HEK293 (cell line): ENCODE measurements at regions not wholly inside any gene's neighbourhood (a gene's known extent, or its start where the extent isn't known, plus 50 kb on each side); places are given as distances from the start of the nearest gene placed in this dataset.

Source experiments
- CTCF ChIA-PET: fragments of 350-600 bp; formaldehyde crosslinking; extraction: SDS; loops from one replicate; lab custom pipeline; 2021; ENCODE audit warnings: antibody characterized with exemption; lab: Yijun Ruan, JAX
- POLR2A ChIA-PET: fragments of 300-600 bp; formaldehyde crosslinking; extraction: SDS; loops from one replicate; lab custom pipeline; 2020; ENCODE audit warnings: antibody characterized with exemption, inconsistent platforms; lab: Yijun Ruan, JAX
- H3K27ac ChIP-seq: fragments of 200-500 bp; sonication (Bioruptor generic); 2 replicates; pipeline ENCODE4 v1.5.1; 2014; ENCODE audit warnings: low read depth, low read length, control low read depth, inconsistent platforms; ENCODE audit errors: extremely low read depth
- H3K36me3 ChIP-seq, 2 experiments: fragments of 200-500 bp in 1 of 2; sonication (Bioruptor generic) in 1 of 2; 1 replicate in 1 of 2; 2 replicates in 1 of 2; pipeline ENCODE4 v1.5.1; 2014 to 2017; ENCODE audit warnings: inconsistent platforms in 2 of 2, low read length in 2 of 2; ENCODE audit not compliant: control insufficient read depth in 2 of 2, insufficient read depth in 1 of 2
- H3K4me1 ChIP-seq: fragments of 200-500 bp; sonication (Bioruptor generic); 2 replicates; pipeline ENCODE4 v1.5.1; 2014; ENCODE audit warnings: mild to moderate bottlenecking, low read length, inconsistent platforms; ENCODE audit not compliant: control insufficient read depth, insufficient read depth
- H3K4me3 ChIP-seq: 2 replicates; pipeline ENCODE4 v1.5.1; 2011; ENCODE audit warnings: low read depth, mild to moderate bottlenecking, control low read depth, low read length, moderate library complexity
- H3K9me3 ChIP-seq: fragments of 200-500 bp; sonication (Bioruptor generic); 2 replicates; pipeline ENCODE4 v1.5.1; 2014; ENCODE audit warnings: low read depth, low read length, inconsistent platforms; ENCODE audit not compliant: control insufficient read depth, insufficient read depth
- BCL6B ChIP-seq: fragments of 450-650 bp; formaldehyde crosslinking; IDR thresholded peaks from 2 replicates; pipeline ENCODE4 v1.5.1; 2017; ENCODE audit warnings: missing biosample characterization, missing genetic modification characterization
- HOXD13 ChIP-seq: sonication (generic); formaldehyde crosslinking; IDR thresholded peaks from 2 replicates; pipeline ENCODE4 v1.8.0; 2022; ENCODE audit warnings: missing genetic modification reagents, borderline replicate concordance
- REPIN1 ChIP-seq: fragments of 450-650 bp; formaldehyde crosslinking; IDR thresholded peaks from 2 replicates; pipeline ENCODE4 v1.5.1; 2017; ENCODE audit warnings: missing biosample characterization, missing genetic modification characterization, low read depth
- ZBTB49 ChIP-seq: fragments of 450-650 bp; formaldehyde crosslinking; IDR thresholded peaks from 2 replicates; pipeline ENCODE4 v1.5.1; 2016; ENCODE audit warnings: missing biosample characterization, missing genetic modification characterization, low read depth
- ZNF174 ChIP-seq: fragments of 450-650 bp; formaldehyde crosslinking; IDR thresholded peaks from 2 replicates; pipeline ENCODE4 v1.5.0; 2017; ENCODE audit warnings: missing biosample characterization, mild to moderate bottlenecking, missing genetic modification characterization
- ZNF202 ChIP-seq: fragments of 450-650 bp; formaldehyde crosslinking; IDR thresholded peaks from 2 replicates; pipeline ENCODE4 v1.5.1; 2016; ENCODE audit warnings: missing biosample characterization, missing genetic modification characterization, borderline replicate concordance
- ZNF274 ChIP-seq, 2 experiments: fragments of 200-500 bp in 1 of 2; fragments of 450-650 bp in 1 of 2; sonication (Bioruptor generic) in 1 of 2; formaldehyde crosslinking in 1 of 2; IDR thresholded peaks; 2 replicates each; pipeline versions ENCODE4 v1.5.1 to v1.6.1; 2014 to 2016; ENCODE audit warnings: borderline replicate concordance in 1 of 2, inconsistent platforms in 1 of 2, low read length in 1 of 2, missing biosample characterization in 1 of 2, missing genetic modification characterization in 1 of 2
- ZNF391 ChIP-seq: fragments of 450-650 bp; formaldehyde crosslinking; IDR thresholded peaks from 2 replicates; pipeline ENCODE4 v1.5.1; 2016; ENCODE audit warnings: low read depth, missing biosample characterization, missing genetic modification characterization, borderline replicate concordance
- ZNF423 ChIP-seq: fragments of 450-650 bp; formaldehyde crosslinking; IDR thresholded peaks from 2 replicates; pipeline ENCODE4 v1.5.1; 2016; ENCODE audit warnings: missing biosample characterization, missing genetic modification characterization
- ZNF571 ChIP-seq: fragments of 450-650 bp; formaldehyde crosslinking; IDR thresholded peaks from 2 replicates; pipeline ENCODE4 v1.5.0; 2017; ENCODE audit warnings: missing biosample characterization, missing genetic modification characterization
- ZNF610 ChIP-seq: fragments of 450-650 bp; formaldehyde crosslinking; IDR thresholded peaks from 2 replicates; pipeline ENCODE4 v1.5.1; 2016; ENCODE audit warnings: missing biosample characterization, missing genetic modification characterization, borderline replicate concordance
- ZNF623 ChIP-seq: fragments of 450-650 bp; formaldehyde crosslinking; IDR thresholded peaks from 2 replicates; pipeline ENCODE4 v1.5.1; 2016; ENCODE audit warnings: missing biosample characterization, missing genetic modification characterization
- ZNF624 ChIP-seq: fragments of 450-650 bp; formaldehyde crosslinking; IDR thresholded peaks from 2 replicates; pipeline ENCODE4 v1.5.1; 2017; ENCODE audit warnings: missing biosample characterization, missing genetic modification characterization
- ZSCAN16 ChIP-seq: fragments of 450-650 bp; formaldehyde crosslinking; IDR thresholded peaks from 2 replicates; pipeline ENCODE4 v1.5.1; 2016; ENCODE audit warnings: missing biosample characterization, missing genetic modification characterization
- ZSCAN18 ChIP-seq: fragments of 450-650 bp; formaldehyde crosslinking; IDR thresholded peaks from 2 replicates; pipeline ENCODE4 v1.5.1; 2016; ENCODE audit warnings: missing biosample characterization, missing genetic modification characterization
- TF ChIP-seq, protein P1 (sequence below): fragments of 450-650 bp; formaldehyde crosslinking; IDR thresholded peaks from 2 replicates; pipeline ENCODE4 v1.5.1; 2016; ENCODE audit warnings: missing biosample characterization, missing genetic modification characterization
- TF ChIP-seq, protein P2 (sequence below): fragments of 450-650 bp; formaldehyde crosslinking; IDR thresholded peaks from 2 replicates; pipeline ENCODE4 v1.5.1; 2016; ENCODE audit warnings: missing biosample characterization, missing genetic modification characterization
- TF ChIP-seq, protein P3 (sequence below): fragments of 450-650 bp; formaldehyde crosslinking; IDR thresholded peaks from 2 replicates; pipeline ENCODE4 v1.5.0; 2017; ENCODE audit warnings: missing biosample characterization, missing genetic modification characterization, borderline replicate concordance

DNA sequence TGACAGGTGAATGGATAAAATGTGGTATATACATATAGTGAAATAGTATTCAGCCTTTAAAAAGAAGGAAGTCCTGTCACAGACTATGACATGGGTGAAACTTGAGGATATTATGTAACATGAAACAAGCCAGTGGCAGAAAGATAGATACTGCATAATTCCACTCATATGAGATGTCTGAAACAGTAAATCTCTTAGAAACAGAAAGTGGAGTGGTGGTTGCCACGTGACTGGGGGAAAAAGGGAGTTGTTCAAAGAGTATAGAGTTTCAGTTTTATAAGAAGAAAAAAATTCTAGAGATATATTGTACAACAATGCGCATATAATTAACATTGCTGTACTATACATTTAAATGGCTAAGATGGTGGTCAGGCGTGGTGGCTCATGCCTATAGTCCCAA, 178.2 kb upstream of the ATP5MC3 start:
- no peaks in the 10 kb centered on the region for H3K36me3 ChIP-seq
- ChIA-PET CTCF (no interaction called here), POLR2A (no interaction called here)
- H3K4me3 ChIP-seq: no peak overlapping the region
- H3K27ac ChIP-seq: no peak overlapping the region
- TF ChIP-seq ZNF391 (tag by site-specific recombination): no peak
- TF ChIP-seq, protein P1, sequence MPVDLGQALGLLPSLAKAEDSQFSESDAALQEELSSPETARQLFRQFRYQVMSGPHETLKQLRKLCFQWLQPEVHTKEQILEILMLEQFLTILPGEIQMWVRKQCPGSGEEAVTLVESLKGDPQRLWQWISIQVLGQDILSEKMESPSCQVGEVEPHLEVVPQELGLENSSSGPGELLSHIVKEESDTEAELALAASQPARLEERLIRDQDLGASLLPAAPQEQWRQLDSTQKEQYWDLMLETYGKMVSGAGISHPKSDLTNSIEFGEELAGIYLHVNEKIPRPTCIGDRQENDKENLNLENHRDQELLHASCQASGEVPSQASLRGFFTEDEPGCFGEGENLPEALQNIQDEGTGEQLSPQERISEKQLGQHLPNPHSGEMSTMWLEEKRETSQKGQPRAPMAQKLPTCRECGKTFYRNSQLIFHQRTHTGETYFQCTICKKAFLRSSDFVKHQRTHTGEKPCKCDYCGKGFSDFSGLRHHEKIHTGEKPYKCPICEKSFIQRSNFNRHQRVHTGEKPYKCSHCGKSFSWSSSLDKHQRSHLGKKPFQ: no peak
- TF ChIP-seq, protein P2, sequence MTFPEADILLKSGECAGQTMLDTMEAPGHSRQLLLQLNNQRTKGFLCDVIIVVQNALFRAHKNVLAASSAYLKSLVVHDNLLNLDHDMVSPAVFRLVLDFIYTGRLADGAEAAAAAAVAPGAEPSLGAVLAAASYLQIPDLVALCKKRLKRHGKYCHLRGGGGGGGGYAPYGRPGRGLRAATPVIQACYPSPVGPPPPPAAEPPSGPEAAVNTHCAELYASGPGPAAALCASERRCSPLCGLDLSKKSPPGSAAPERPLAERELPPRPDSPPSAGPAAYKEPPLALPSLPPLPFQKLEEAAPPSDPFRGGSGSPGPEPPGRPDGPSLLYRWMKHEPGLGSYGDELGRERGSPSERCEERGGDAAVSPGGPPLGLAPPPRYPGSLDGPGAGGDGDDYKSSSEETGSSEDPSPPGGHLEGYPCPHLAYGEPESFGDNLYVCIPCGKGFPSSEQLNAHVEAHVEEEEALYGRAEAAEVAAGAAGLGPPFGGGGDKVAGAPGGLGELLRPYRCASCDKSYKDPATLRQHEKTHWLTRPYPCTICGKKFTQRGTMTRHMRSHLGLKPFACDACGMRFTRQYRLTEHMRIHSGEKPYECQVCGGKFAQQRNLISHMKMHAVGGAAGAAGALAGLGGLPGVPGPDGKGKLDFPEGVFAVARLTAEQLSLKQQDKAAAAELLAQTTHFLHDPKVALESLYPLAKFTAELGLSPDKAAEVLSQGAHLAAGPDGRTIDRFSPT: no peak
- no peak for TF ChIP-seq ZNF202 (tag by site-specific recombination)
- TF ChIP-seq ZNF274 (IDR thresholded peaks at IDR 0.05; ENCODE audit: low read length): no peak
- TF ChIP-seq ZNF274 (tag by site-specific recombination; IDR thresholded peaks at IDR 0.05; ENCODE audit: borderline replicate concordance): no peak
- TF ChIP-seq, protein P3, sequence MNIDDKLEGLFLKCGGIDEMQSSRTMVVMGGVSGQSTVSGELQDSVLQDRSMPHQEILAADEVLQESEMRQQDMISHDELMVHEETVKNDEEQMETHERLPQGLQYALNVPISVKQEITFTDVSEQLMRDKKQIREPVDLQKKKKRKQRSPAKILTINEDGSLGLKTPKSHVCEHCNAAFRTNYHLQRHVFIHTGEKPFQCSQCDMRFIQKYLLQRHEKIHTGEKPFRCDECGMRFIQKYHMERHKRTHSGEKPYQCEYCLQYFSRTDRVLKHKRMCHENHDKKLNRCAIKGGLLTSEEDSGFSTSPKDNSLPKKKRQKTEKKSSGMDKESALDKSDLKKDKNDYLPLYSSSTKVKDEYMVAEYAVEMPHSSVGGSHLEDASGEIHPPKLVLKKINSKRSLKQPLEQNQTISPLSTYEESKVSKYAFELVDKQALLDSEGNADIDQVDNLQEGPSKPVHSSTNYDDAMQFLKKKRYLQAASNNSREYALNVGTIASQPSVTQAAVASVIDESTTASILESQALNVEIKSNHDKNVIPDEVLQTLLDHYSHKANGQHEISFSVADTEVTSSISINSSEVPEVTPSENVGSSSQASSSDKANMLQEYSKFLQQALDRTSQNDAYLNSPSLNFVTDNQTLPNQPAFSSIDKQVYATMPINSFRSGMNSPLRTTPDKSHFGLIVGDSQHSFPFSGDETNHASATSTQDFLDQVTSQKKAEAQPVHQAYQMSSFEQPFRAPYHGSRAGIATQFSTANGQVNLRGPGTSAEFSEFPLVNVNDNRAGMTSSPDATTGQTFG (tag by site-specific recombination): no peak
- no peak for TF ChIP-seq ZNF423
- no peak for TF ChIP-seq ZNF610 (tag by site-specific recombination)
- TF ChIP-seq ZNF174 (tag by site-specific recombination): no peak
- no peak for TF ChIP-seq ZBTB49 (tag by site-specific recombination)
- no peak for TF ChIP-seq ZSCAN18 (tag by site-specific recombination)
- H3K9me3 ChIP-seq: no peaks in the 10 kb centered on the region
- H3K4me1 ChIP-seq: no peaks in the 10 kb centered on the region

- TF ChIP-seq ZNF571: no peak
- no peak for TF ChIP-seq BCL6B (tag by site-specific recombination)
- TF ChIP-seq ZNF623 (tag by site-specific recombination): no peak
- TF ChIP-seq ZNF624 (tag by site-specific recombination): no peak
- no peak for TF ChIP-seq HOXD13
- TF ChIP-seq REPIN1 (tag by site-specific recombination): no peak
- no peak for TF ChIP-seq ZSCAN16 (tag by site-specific recombination)
- H3K4me3 ChIP-seq: no peak overlapping the region
- H3K9me3 ChIP-seq: no peaks in the 10 kb centered on the region
- no peaks in the 10 kb centered on the region for H3K36me3 ChIP-seq
- no peak overlapping the region for H3K27ac ChIP-seq
- H3K4me1 ChIP-seq: no peaks in the 10 kb centered on the region
- CTCF ChIA-PET: no interaction called here
- POLR2A ChIA-PET: no interaction called here
Measured at GRCh38 chr2:175356901-175357300, 175.4 kb upstream of the ATP5MC3 start.
